Upper lobe of left lung (tissue), 6 donors: ENCODE measurements at regions not wholly inside any gene's neighbourhood (a gene's known extent, or its start where the extent isn't known, plus 50 kb on each side); places are given as distances from the start of the nearest gene placed in this dataset.
A peak's percentile ranks its signal among the peaks of the same experiment; 100 is the strongest.

Experiments
- ATAC-seq, 2 donors: fragments of 200-7000 bp; cut with Tn5 transposase; one replicate each; pipeline ENCODE4 v1.9.1; 2022; ENCODE audit warnings: mild to moderate bottlenecking in 2 of 2, moderate library complexity in 2 of 2; ENCODE audit not compliant: low FRiP score in 2 of 2
- DNase-seq, 2 donors: peaks; one replicate each; pipeline ENCODE4 v3.0.0-alpha.2; 2019 to 2020
- H3K27ac ChIP-seq, 4 donors: fragments of 200-600 bp; sonication (generic); one replicate each; pipeline ENCODE4 v1.5.1; 2016 to 2019
- H3K27me3 ChIP-seq, 4 donors: fragments of 200-600 bp; sonication (generic); one replicate each; pipeline ENCODE4 v1.5.1; 2017 to 2019
- H3K36me3 ChIP-seq, 4 donors: fragments of 200-600 bp; sonication (generic); one replicate each; pipeline ENCODE4 v1.5.1; 2016 to 2019
- H3K4me1 ChIP-seq, 4 donors: fragments of 200-600 bp; sonication (generic); one replicate each; pipeline ENCODE4 v1.5.1; 2018 to 2019
- H3K4me3 ChIP-seq, 4 donors: fragments of 200-600 bp; sonication (generic); one replicate each; pipeline ENCODE4 v1.5.1; 2017 to 2019; ENCODE audit warnings: mild to moderate bottlenecking in 2 of 4, moderate library complexity in 1 of 4
- H3K9me3 ChIP-seq, 4 donors: fragments of 200-600 bp; sonication (generic); one replicate each; pipeline ENCODE4 v1.5.1; 2018 to 2019
- CTCF ChIP-seq, 6 experiments: fragments of 450-650 bp in 4 of 6; fragments of 200-600 bp in 2 of 6; sonication (generic) in 2 of 6; IDR thresholded peaks; one replicate each; pipeline ENCODE4 v1.5.1; 2016 to 2019; ENCODE audit warnings: antibody characterized with exemption in 6 of 6
- EP300 ChIP-seq, 4 donors: sonication (generic); formaldehyde crosslinking; IDR thresholded peaks; one replicate each; pipeline ENCODE4 v1.5.1; 2017; ENCODE audit warnings: antibody characterized with exemption in 4 of 4, control low read depth in 2 of 4
- POLR2A ChIP-seq, 4 donors: fragments of 450-650 bp; IDR thresholded peaks; one replicate each; pipeline ENCODE4 v1.5.1; 2016 to 2017; ENCODE audit warnings: antibody characterized with exemption in 4 of 4, mild to moderate bottlenecking in 2 of 4
- POLR2AphosphoS5 ChIP-seq, 2 donors: sonication (generic); formaldehyde crosslinking; IDR thresholded peaks; one replicate each; pipeline ENCODE4 v1.5.1; 2017; ENCODE audit warnings: antibody characterized with exemption in 2 of 2
- WGBS, 2 donors: methylation state at CpG; one replicate each; pipeline ENCODE4 v1.1.5; 2017 to 2018; 5-methylcytosine and 5-hydroxymethylcytosine counted together
- donor health status: DM: no; HTN: no; CAD: no; lungs with moderate emphysema.
- donor health status: DM: no; HTN: yes; CAD: no; lungs with severe emphysema.

- DNase-seq (no peak), ATAC-seq (no peak)
- Histone ChIP-seq H3K27me3 (no peaks in the 10 kb centered on the region), H3K36me3 (no peaks in the 10 kb centered on the region), H3K4me1 (peaks cover 14 to 30% (median 19%) of the 10 kb centered on the region in 4 donors), H3K27ac (peak overlapping the region in 1 of 4 donors; percentile 11), H3K9me3 (no peaks in the 10 kb centered on the region), H3K4me3 (peak overlapping the region in 1 of 4 donors; percentile 11)
- 43 to 52% methylated on average over 3 of the region's 3 CpGs for WGBS, 2 donors
- no peak for TF ChIP-seq EP300 (IDR thresholded peaks at IDR 0.05)
- TF ChIP-seq POLR2AphosphoS5 (IDR thresholded peaks at IDR 0.05) = no peak
- no peak for TF ChIP-seq CTCF (IDR thresholded peaks at IDR 0.05)
- TF ChIP-seq POLR2A (IDR thresholded peaks at IDR 0.05) = no peak
Measured at GRCh38 chr13:31946091-31946770, 85.3 kb upstream of the FRY start.

DNA sequence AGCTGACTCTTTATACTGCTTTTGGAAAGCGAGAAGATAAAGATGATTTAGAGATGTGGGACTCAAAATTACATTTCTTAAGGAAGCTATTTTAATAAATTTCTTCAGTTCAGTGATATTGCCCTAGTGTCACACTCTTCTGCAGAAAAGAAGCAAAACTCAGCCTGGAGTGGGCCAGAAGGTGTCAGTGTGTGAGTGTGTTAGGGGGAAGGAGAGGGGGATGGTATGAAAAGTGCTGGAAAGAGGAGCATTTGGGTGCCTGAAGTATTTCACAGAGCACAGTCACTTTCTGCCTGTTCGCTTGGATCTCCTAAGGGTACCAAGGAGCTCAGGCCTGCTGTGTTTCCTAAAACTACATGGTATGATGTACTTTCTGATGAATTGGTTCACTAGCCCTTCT, 84.5 kb upstream of the FRY start:
- no peak overlapping the region for H3K27ac ChIP-seq
- TF ChIP-seq POLR2A (IDR thresholded peaks at IDR 0.05) (no peak), EP300 (IDR thresholded peaks at IDR 0.05) (no peak), POLR2AphosphoS5 (IDR thresholded peaks at IDR 0.05) (no peak), CTCF (IDR thresholded peaks at IDR 0.05) (no peak)
- no peaks in the 10 kb centered on the region for H3K27me3 ChIP-seq
- H3K36me3 ChIP-seq = no peaks in the 10 kb centered on the region
- no peak overlapping the region for H3K4me3 ChIP-seq
- DNase-seq = no peak
- peaks cover 14 to 30% (median 19%) of the 10 kb centered on the region in 4 donors for H3K4me1 ChIP-seq
- no peak for ATAC-seq
- 91 to 95% methylated on average over 2 of the region's 2 CpGs for WGBS, 2 donors
- no peaks in the 10 kb centered on the region for H3K9me3 ChIP-seq

DNA sequence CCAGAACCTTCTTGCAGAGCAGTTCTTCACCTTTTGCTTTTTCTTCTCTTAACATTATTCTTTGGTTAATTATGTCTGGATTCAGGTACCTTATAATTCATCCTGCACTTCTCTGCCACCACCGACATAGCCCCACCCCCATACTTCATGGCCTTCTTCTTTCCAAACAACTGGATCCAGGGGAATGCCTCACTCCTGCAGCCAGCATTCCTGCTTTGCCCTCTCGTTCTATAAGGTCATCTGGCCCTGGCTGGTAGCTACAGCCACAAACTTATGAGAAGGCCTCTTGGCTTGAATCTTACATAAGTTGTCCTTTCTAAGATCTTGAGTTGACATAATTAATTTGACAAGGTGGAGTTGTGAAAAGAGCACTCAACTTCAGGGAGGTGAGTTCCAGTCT, 84.1 kb upstream of the FRY start:
- WGBS, 2 donors = 47 to 63% methylated on average over 2 of the region's 2 CpGs
- no peak for DNase-seq
- H3K4me3 ChIP-seq = no peak overlapping the region
- no peaks in the 10 kb centered on the region for H3K27me3 ChIP-seq
- H3K27ac ChIP-seq = no peak overlapping the region
- H3K9me3 ChIP-seq = no peaks in the 10 kb centered on the region
- ATAC-seq = no peak
- no peak for TF ChIP-seq POLR2AphosphoS5 (IDR thresholded peaks at IDR 0.05)
- no peak for TF ChIP-seq POLR2A (IDR thresholded peaks at IDR 0.05)
- no peak for TF ChIP-seq EP300 (IDR thresholded peaks at IDR 0.05)
- TF ChIP-seq CTCF (IDR thresholded peaks at IDR 0.05) = no peak
- H3K36me3 ChIP-seq = no peaks in the 10 kb centered on the region
- peaks cover 14 to 30% (median 19%) of the 10 kb centered on the region in 4 donors for H3K4me1 ChIP-seq

- TF ChIP-seq CTCF (IDR thresholded peaks at IDR 0.05) = no peak
- no peak for TF ChIP-seq EP300 (IDR thresholded peaks at IDR 0.05)
- no peak for TF ChIP-seq POLR2AphosphoS5 (IDR thresholded peaks at IDR 0.05)
- no peak for TF ChIP-seq POLR2A (IDR thresholded peaks at IDR 0.05)
- 78 to 93% methylated on average over 2 of the region's 2 CpGs for WGBS, 2 donors
- ATAC-seq = no peak
- no peaks in the 10 kb centered on the region for H3K9me3 ChIP-seq
- no peak overlapping the region for H3K4me3 ChIP-seq
- H3K36me3 ChIP-seq = no peaks in the 10 kb centered on the region
- peaks cover 13 to 25% (median 18%) of the 10 kb centered on the region in 4 donors for H3K4me1 ChIP-seq
- H3K27ac ChIP-seq = peak overlapping the region in 1 of 4 donors; percentile 60
- DNase-seq = no peak
- no peaks in the 10 kb centered on the region for H3K27me3 ChIP-seq
Measured at GRCh38 chr13:31949486-31949885, 82.1 kb upstream of the FRY start.
